DND-41 (cell line): ENCODE measurements at regions not wholly inside any gene's neighbourhood (a gene's known extent, or its start where the extent isn't known, plus 50 kb on each side); places are given as distances from the start of the nearest gene placed in this dataset.

Source experiments
- ATAC-seq: fragments of 200-7000 bp; cut with Tn5 transposase; 3 replicates; pipeline ENCODE4 v1.9.1; 2021; ENCODE audit warnings: low read depth; ENCODE audit not compliant: insufficient read depth
- DNase-seq: peaks from one replicate; pipeline ENCODE4 v3.0.0-alpha.2; 2020
- H2AFZ ChIP-seq: 2 replicates; pipeline ENCODE4 v1.6.0; 2012; ENCODE audit warnings: low read depth, low read length
- H3K27ac ChIP-seq: 2 replicates; pipeline ENCODE4 v1.5.1; 2012; ENCODE audit warnings: low read length, inconsistent platforms
- H3K27me3 ChIP-seq: fragments of 200-600 bp; sonication (generic); 2 replicates; pipeline ENCODE4 v1.6.0; 2012; ENCODE audit warnings: low read length, mild to moderate bottlenecking, inconsistent platforms; ENCODE audit not compliant: insufficient read depth, poor library complexity
- H3K36me3 ChIP-seq: 2 replicates; pipeline ENCODE4 v1.5.1; 2012; ENCODE audit warnings: low read length, inconsistent platforms; ENCODE audit not compliant: insufficient read depth
- H3K4me1 ChIP-seq: 2 replicates; pipeline ENCODE4 v1.5.1; 2012; ENCODE audit warnings: mild to moderate bottlenecking, low read length; ENCODE audit not compliant: insufficient read depth
- H3K4me2 ChIP-seq: 2 replicates; pipeline ENCODE4 v1.6.0; 2012; ENCODE audit warnings: mild to moderate bottlenecking, moderate library complexity, low read length, inconsistent platforms; ENCODE audit not compliant: insufficient read depth
- H3K4me3 ChIP-seq, 2 experiments: fragments of 200-600 bp in 1 of 2; shearing (Covaris generic) in 1 of 2; 2 replicates each; pipeline ENCODE4 v1.5.1; 2012 to 2016; ENCODE audit warnings: inconsistent platforms in 2 of 2, low read length in 2 of 2, mild to moderate bottlenecking in 2 of 2, low read depth in 1 of 2, moderate library complexity in 1 of 2
- H3K79me2 ChIP-seq: 2 replicates; pipeline ENCODE4 v1.6.0; 2012; ENCODE audit warnings: low read length, inconsistent platforms; ENCODE audit not compliant: insufficient read depth
- H3K9ac ChIP-seq: 2 replicates; pipeline ENCODE4 v1.6.0; 2012; ENCODE audit warnings: low read depth, mild to moderate bottlenecking, inconsistent platforms, low read length, moderate library complexity
- H3K9me3 ChIP-seq: 2 replicates; pipeline ENCODE4 v1.5.1; 2012; ENCODE audit warnings: low read length, moderate library complexity, mild to moderate bottlenecking, inconsistent platforms; ENCODE audit not compliant: insufficient read depth, severe bottlenecking
- H4K20me1 ChIP-seq: 2 replicates; pipeline ENCODE4 v1.6.0; 2012; ENCODE audit warnings: low read length; ENCODE audit not compliant: insufficient read depth
- EZH2 ChIP-seq: IDR thresholded peaks from 3 replicates; pipeline ENCODE4 v1.6.1; 2012; ENCODE audit warnings: borderline replicate concordance, low read depth, mild to moderate bottlenecking, moderate library complexity, low read length, inconsistent platforms; ENCODE audit not compliant: severe bottlenecking
- TF ChIP-seq, protein P1 (sequence below): IDR thresholded peaks from 2 replicates; pipeline ENCODE4 v1.5.1; 2012; ENCODE audit warnings: borderline replicate concordance, low read length, moderate library complexity, mild to moderate bottlenecking; ENCODE audit not compliant: poor library complexity, severe bottlenecking; ENCODE audit errors: extremely low read depth

DNA sequence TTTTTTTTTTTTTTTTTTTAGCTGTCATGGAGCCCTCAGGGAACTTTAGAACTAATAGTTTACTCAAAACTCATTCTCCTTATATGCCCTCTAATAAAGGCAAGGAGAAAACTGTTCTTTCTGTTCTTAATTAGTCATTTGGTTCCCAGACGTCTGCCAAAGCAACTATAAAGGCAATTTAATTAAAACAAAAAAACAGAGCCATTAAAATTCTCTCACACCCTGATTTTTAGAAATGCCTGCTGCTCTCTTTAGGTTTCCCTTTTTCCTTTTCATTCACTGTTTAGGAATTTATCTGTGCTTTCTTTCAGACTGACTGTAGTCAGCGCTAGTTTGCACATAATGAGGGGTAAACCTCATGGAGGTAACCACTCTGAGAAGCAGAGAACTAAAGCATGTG is 463.6 kb upstream of the THRB start:
- Histone ChIP-seq H3K79me2 (no peaks in the 10 kb centered on the region), H3K4me1 (no peaks in the 10 kb centered on the region), H3K36me3 (no peaks in the 10 kb centered on the region), H3K9me3 (no peaks in the 10 kb centered on the region), H3K27ac (no peak overlapping the region), H3K4me3 (no peak overlapping the region), H3K27me3 (no peaks in the 10 kb centered on the region), H3K9ac (no peak overlapping the region), H2AFZ (no peak overlapping the region), H3K4me2 (no peak overlapping the region), H4K20me1 (no peaks in the 10 kb centered on the region)
- DNase-seq (no peak), ATAC-seq (no peak)
- TF ChIP-seq, protein P1, sequence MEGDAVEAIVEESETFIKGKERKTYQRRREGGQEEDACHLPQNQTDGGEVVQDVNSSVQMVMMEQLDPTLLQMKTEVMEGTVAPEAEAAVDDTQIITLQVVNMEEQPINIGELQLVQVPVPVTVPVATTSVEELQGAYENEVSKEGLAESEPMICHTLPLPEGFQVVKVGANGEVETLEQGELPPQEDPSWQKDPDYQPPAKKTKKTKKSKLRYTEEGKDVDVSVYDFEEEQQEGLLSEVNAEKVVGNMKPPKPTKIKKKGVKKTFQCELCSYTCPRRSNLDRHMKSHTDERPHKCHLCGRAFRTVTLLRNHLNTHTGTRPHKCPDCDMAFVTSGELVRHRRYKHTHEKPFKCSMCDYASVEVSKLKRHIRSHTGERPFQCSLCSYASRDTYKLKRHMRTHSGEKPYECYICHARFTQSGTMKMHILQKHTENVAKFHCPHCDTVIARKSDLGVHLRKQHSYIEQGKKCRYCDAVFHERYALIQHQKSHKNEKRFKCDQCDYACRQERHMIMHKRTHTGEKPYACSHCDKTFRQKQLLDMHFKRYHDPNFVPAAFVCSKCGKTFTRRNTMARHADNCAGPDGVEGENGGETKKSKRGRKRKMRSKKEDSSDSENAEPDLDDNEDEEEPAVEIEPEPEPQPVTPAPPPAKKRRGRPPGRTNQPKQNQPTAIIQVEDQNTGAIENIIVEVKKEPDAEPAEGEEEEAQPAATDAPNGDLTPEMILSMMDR: no peak
- TF ChIP-seq EZH2: no peak

DNA sequence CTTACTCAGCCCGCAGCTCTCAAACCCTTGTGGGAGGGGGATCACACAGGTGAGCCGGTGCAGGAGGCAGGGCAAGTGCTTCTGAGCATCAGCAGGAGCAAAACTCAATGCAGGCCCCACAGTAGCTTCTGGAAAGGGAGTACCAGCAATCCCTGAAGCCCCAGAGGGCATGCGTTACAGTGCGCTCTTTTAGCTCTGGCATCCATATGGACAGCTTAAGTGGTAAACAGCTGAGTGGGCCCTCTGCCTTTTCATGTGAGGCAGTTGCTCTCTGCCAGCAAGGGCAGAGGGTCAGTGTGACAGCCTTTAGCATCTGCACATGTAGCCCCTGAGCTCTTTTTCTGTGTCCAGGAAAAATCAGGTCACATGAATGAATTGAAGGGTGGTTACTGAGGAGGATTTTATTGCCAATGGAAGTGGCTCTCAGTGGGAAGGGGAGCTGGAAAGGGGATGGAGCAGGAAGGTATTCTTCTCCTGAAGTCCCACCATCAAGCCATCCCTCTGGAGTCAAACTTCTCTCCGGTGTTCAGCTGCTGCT is 464.3 kb upstream of the THRB start:
- no peak overlapping the region for H3K27ac ChIP-seq
- H3K4me2 ChIP-seq: no peak overlapping the region
- no peaks in the 10 kb centered on the region for H3K36me3 ChIP-seq
- ATAC-seq: no peak
- TF ChIP-seq, protein P1: no peak
- H3K9me3 ChIP-seq: no peaks in the 10 kb centered on the region
- H3K79me2 ChIP-seq: no peaks in the 10 kb centered on the region
- no peak overlapping the region for H2AFZ ChIP-seq
- no peaks in the 10 kb centered on the region for H4K20me1 ChIP-seq
- H3K9ac ChIP-seq: no peak overlapping the region
- H3K4me1 ChIP-seq: no peaks in the 10 kb centered on the region
- no peak for DNase-seq
- H3K27me3 ChIP-seq: no peaks in the 10 kb centered on the region
- no peak overlapping the region for H3K4me3 ChIP-seq

DNA sequence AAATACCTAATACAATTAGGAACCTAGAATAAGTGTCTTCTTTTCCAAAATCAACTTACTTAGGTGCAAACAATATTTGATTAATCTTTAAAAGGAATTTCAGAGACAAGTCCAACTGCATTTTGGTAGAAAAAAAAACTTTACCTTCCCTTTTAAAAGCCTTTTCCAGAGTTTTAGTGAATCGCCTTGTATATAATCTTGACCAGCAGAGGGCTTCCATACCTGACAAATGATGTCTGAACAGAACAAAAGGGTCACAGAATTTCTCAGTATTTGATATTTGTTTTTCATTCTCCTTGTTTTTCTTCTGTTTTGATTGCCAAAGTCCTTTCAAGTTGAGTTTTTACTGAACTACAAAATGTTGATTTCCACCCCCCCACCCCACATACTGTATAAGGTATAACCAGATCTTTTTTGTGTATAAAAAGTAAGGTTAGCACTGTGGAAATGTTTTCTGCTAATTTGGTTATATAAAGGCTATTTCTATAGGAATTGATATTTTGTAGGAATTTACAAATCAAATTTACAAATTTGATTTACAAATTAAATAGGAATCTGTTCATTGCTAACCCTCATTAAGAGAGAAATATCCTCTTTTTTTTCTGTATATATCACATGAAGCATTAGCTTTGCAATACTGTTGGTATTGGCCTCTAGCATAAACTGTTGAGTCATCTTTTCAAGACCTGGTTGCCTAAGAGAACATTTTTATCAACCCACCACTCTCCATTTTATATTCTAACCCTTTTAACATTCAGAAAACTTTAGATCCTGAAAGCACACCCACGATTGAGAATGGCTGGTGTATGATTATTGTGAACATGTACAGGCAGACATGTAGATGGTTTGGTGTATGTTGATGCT is 464.1 kb upstream of the RARB start:
- Histone ChIP-seq H3K79me2 (no peaks in the 10 kb centered on the region), H3K9me3 (no peaks in the 10 kb centered on the region), H3K36me3 (no peaks in the 10 kb centered on the region), H4K20me1 (no peaks in the 10 kb centered on the region), H3K9ac (no peak overlapping the region), H3K4me3 (no peak overlapping the region), H3K27me3 (no peaks in the 10 kb centered on the region), H2AFZ (no peak overlapping the region), H3K4me1 (no peaks in the 10 kb centered on the region), H3K27ac (no peak overlapping the region), H3K4me2 (no peak overlapping the region)
- no peak for ATAC-seq
- DNase-seq: no peak
- no peak for TF ChIP-seq EZH2
- TF ChIP-seq, protein P1: peak; percentile 42
